SKM-1 (cell line): ENCODE measurements at regions not wholly inside any gene's neighbourhood (a gene's known extent, or its start where the extent isn't known, plus 50 kb on each side); places are given as distances from the start of the nearest gene placed in this dataset.

Experiments used
- DNase-seq: peaks from one replicate; lab custom pipeline; 2025; ENCODE audit not compliant: unreplicated experiment; lab: John Stamatoyannopoulos, UW

GRCh38 chr22:25366408-25366807 lies 147.0 kb downstream of the CRYBB2 start:
- no peak for DNase-seq

DNA sequence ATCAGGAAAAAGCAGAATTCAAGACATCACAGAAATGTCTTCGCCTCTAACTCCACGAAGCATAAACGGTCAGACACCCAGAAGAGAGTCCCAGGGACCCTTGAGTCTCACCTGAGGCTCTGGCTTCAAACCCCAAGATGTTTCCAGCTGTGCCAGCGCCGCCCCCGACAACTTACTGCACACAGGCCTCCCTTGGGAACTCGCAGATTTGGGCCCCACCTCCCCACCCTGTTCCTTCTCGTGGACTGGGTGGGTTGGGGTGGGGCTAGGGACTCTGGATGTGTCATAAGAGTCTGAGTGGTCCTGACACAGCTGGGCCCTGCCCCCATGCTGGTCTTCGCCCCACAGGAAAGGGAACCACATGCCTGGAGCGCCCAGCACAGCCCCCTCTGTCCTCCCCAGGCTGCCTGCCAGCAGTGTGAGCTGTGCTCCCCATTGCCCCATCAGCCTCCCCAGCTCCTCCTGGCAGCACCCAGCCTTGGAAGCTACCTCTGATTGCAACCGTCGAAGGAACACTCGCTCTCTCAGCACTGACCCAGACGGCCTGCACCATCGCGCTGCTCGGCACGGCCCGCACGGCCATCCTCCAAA lies 147.5 kb downstream of the CRYBB2 start:
- DNase-seq, result no peak

DNA sequence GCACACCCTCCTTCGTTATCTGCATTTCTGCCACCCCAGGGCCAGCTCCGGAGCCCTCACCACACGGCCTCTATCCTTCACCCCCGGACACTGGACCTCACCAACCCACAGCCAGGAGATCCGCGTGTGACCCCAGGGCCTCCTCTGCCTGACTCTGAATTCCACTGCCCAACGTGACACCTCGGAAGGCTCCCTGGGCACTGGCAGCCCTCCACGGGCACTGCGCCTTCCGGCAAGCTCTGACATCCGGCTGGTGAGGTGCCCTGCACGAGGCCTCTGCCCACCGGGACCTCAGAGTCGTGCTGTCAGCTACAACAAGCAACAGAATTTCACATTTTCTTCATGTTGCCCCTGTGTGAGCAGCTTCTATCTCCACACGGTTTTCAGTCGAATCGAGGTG lies 148.3 kb downstream of the CRYBB2 start:
- no peak for DNase-seq

DNA sequence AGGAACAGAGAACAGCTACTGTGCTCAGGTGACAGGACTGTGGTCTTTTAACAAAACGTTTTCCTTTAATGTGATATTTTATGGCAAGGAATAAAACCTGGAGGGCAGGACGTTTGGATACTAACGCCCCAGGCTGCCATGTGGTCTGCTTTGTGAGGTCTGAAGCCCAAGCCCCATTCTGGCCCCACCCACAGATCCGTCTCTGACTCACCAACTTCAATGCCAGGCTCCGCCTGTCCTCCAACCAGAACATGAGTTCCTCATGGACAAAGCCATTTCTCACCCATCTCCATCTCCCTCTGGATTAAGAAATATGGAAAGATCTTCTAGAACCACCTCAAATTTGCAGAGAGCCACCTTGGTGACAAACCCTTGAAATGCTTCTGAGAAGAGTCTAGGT lies 148.8 kb downstream of the CRYBB2 start:
- no peak for DNase-seq

- DNase-seq, result no peak
Measured at GRCh38 chr22:25369041-25369440, 149.6 kb downstream of the CRYBB2 start.

- no peak for DNase-seq
Measured at GRCh38 chr22:25370322-25370721, 150.9 kb downstream of the CRYBB2 start.

- no peak for DNase-seq
Measured at GRCh38 chr22:25372000-25372595, 152.7 kb downstream of the CRYBB2 start.

DNA sequence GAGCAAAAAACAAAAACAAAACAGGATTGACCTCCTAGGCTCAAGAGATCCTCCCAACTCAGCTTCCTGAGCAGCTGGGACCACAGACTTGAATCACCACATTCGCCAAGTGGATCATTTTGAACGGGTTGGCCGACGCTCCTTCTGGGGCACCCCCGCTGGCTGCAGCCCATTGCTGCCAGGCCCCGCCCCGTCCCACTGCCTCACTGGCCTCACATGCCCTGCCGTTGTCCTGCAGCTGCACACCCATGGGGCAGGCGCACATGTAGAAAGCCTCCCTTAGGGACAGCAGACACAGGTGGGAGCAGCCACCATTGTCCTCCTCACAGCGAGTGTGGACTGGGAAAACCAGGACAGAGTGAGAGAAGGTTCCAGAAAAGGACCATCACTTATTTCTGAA lies 154.5 kb downstream of the CRYBB2 start:
- no peak for DNase-seq

DNA sequence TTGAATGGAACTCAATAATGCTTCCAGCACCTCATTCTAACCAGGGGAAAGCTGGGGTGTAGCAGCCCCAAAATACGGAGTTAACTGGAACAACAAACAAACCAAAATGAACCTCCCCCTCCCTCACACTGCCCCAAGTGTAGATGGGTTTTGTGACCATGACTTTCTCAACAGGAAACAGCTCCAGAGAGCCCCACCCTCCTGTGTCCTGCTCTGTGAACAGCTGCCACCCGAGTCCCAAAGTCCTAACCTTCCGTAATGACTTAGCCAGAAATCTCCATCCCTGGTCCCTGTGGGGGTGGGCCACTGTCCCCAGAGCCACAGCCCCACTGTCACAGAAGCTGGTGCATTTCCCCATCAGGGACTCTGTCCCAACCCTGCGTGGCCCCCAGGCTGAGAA lies 155.4 kb downstream of the CRYBB2 start:
- no peak for DNase-seq

- no peak for DNase-seq
Measured at GRCh38 chr22:25375683-25376082, 156.2 kb downstream of the CRYBB2 start.

DNA sequence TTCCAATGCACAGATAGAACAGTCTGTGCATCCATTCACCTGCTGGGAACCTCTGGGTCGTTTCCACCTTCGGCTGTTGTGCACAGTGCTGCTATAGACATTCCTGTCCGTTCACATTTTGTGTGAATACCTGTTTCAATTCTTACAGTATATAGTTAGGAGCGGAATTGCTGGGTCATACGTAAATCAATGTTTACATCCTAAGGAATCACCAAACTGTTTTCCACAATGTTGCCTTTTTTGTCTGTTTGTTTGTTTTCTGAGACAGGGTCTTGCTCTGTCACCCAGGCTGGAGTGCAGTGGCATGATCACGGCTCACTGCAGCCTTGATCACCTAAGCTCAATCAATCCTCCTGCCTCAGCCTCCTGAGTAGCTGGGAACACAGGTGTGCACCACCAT lies 158.3 kb downstream of the CRYBB2 start:
- no peak for DNase-seq

- DNase-seq, result no peak
Measured at GRCh38 chr22:25380122-25380747, 160.8 kb downstream of the CRYBB2 start.

- no peak for DNase-seq
Measured at GRCh38 chr22:25382762-25383161, 163.3 kb downstream of the CRYBB2 start.

DNA sequence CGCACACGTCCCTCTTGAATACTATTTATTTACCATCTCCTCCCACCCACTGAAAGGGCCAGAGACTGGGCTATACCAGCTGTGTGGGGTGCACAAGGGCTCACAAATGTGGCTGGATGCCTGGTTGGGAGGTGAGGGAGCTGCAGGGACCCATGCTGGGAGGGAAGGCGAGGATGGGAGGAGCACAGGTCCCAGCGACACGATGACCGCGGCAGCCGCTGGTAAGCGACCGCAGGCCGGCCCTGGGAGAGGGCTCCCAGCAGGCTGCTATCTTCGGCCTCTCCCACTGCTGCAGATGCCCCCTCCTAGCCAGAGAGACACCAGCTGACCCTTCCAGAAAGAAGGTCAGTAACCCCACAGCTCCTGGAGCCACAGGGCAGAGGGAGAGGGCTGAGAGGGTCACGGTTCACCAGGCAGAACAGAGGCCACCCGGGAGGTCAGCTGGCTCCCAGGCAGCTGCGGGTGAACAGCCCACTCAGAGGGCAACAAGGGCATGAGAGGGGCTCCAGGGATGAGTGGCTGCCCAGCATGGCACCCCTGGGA lies 163.9 kb downstream of the CRYBB2 start:
- DNase-seq, result no peak

DNA sequence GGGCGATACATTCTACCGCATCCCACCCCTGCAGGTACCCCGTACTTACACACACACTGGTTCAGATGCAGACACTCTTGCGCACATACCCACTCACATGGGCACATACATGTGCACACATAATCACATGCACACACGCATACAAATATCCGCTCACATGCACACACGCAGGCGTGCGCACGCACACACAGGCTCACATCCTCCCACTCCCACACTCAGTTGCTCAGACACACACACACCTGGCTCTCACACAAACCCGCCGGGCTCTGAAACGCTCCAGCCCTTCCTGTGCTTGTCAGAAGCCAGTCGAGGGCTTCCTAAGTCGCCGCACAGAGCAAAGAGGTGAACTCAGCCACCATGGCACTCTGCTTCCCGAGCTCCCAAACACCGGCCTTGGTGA lies 164.5 kb downstream of the CRYBB2 start:
- no peak for DNase-seq

DNA sequence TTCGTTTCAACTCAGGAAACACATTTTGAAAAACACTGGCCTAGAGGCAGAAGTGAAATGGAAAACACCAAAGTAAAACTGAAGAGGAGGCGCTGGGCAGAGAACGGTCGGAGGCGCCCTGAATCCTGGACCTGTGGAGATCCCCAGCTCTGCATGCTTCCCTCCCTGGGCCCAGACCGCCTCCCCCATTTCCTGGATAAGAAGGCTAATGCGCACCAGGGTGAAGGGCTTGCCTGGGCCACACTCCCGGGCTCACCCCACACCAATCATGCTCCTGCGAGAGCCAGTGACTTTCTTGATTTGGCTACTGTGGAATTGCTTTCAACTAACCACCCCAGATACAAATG lies 167.1 kb downstream of the CRYBB2 start:
- no peak for DNase-seq

DNA sequence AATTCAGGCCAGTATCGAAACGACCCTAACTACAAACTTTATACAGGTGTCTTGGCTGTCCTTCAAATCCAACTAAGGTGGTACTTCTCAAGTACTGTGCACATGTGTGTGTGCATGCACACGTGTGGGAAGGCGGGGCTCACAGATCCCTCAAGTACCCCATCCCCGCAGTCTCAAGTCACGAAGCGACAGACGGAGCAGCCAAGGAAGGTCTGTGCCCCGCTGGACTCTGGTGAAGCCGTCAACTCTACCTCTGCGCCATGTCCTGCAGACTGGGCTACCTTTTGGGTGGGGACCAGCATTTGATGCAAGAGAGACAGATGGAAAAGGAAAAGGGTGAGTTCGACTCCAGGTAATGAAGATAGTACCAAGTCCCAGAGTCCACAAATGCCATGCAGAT lies 169.0 kb downstream of the CRYBB2 start:
- no peak for DNase-seq

DNA sequence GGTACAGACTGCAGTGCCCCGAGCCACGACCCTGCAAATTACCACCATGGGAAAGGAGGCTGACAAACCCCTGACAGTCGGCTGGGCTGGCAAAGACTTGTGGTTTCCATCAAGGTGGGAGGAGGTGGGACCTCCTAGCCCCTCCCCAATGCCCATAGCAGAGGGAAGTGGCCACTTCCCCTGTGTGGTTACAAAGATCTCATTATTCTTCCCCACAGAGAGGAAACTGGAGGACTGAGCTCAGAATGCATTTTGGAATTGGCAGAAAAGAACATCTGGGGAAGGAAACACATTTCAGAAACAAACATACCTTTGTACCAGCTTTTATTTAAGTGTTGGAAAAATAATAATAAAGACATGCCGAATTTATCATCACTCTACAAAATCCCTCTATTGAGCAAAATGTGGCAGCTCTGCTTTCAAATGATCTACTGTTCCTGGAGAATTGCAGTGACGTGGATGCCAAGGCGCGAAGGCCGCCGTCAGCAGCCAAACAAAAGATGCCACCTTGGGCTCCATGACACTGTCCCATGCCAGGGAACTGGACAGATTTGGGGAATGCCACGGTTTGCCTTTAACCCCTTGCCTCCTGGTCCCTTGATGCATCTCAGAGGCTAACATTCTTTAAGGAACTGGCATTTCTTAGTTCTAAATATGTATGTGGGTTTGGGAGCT lies 169.6 kb downstream of the CRYBB2 start:
- DNase-seq, result no peak

- DNase-seq, result no peak
Measured at GRCh38 chr22:25389541-25389919, 170.1 kb downstream of the CRYBB2 start.

DNA sequence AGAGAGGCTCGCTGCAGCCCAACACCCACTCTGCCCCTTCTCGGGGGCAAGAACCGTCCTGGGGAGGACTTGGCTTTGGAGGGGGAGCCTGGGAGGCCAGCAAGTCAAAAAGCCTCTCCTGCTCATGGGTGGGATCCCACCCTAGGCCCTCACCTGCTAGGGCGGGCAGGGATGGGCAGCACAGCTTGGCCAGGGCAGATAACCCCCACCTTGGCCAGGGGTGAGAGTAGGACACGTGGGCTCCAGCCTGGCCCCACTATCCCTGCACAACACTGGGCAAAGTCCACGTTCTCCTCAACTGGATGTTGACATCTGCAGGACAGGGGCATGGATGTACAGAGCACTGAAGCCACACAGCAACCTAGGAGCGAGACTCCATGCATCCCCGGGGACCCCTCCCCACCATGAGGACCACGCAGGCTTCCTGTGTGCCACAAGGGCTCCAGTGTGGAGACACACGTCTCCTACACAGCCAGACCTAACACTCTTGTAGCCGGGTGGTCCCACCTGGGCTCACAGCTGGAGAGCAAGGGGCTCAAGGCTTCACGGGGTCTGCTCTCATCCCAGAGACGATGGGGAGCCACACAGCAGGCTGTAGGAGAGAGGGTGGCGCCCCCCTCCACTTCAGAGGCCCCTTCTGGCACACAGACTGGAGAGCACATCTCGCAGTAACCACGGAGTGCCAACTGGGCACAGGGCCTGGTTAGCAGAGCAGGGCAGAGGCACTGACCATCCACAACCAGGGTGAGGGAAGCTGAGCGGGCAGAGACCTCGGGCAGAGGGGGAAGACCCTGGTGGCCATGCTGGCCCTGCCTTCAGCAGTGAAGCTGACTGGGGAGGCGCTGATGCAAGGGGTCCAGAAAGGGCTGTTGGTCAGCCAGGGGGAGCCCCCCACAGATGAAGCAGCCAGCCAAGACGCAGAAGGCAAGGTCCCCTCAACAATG lies 171.1 kb downstream of the CRYBB2 start:
- DNase-seq, result no peak

- no peak for DNase-seq
Measured at GRCh38 chr22:25392584-25392983, 171.9 kb upstream of the GRK3 start.
